ENCODE measurements at regions not wholly inside any gene's neighbourhood (a gene's known extent, or its start where the extent isn't known, plus 50 kb on each side); places are given as distances from the start of the nearest gene placed in this dataset.

GRCh38 chr18:27428120-27428519, 243.0 kb upstream of the CHST9 start:
- intact Hi-C loops (cut with DNase I; ENCODE audit: low total_unique reads), result no loop called here
- TF ChIP-seq CTCF (IDR thresholded peaks at IDR 0.05) (no peak), POLR2A (IDR thresholded peaks at IDR 0.05) (no peak)

GRCh38 chr18:27423581-27423980, 238.5 kb upstream of the CHST9 start:
- intact Hi-C loops (cut with DNase I; ENCODE audit: low total_unique reads), result no loop called here
- DNase-seq, result no peak
- no peaks in the 10 kb centered on the region for H3K4me1 ChIP-seq
- no peaks in the 10 kb centered on the region for H3K36me3 ChIP-seq
- H3K27ac ChIP-seq, result no peak overlapping the region
- H3K9me3 ChIP-seq, result no peaks in the 10 kb centered on the region
- TF ChIP-seq POLR2A (IDR thresholded peaks at IDR 0.05) (no peak), CTCF (IDR thresholded peaks at IDR 0.05) (no peak)
- no peaks in the 10 kb centered on the region for H3K27me3 ChIP-seq
- H3K4me3 ChIP-seq, result no peak overlapping the region

More at GRCh38 chr18:27428120-27428519, 243.0 kb upstream of the CHST9 start:
- DNase-seq, result no peak
- Histone ChIP-seq H3K9me3 (no peaks in the 10 kb centered on the region), H3K4me3 (no peak overlapping the region), H3K4me1 (no peaks in the 10 kb centered on the region), H3K27ac (no peak overlapping the region), H3K36me3 (no peaks in the 10 kb centered on the region), H3K27me3 (no peaks in the 10 kb centered on the region)

GRCh38 chr18:27419646-27420045, 234.5 kb upstream of the CHST9 start:
- Histone ChIP-seq H3K4me3 (no peak overlapping the region), H3K4me1 (no peaks in the 10 kb centered on the region), H3K9me3 (no peaks in the 10 kb centered on the region), H3K36me3 (no peaks in the 10 kb centered on the region), H3K27me3 (no peaks in the 10 kb centered on the region), H3K27ac (no peak overlapping the region)
- TF ChIP-seq POLR2A (IDR thresholded peaks at IDR 0.05) (no peak), CTCF (IDR thresholded peaks at IDR 0.05) (no peak)
- intact Hi-C loops (cut with DNase I; ENCODE audit: low total_unique reads), result no loop called here
- no peak for DNase-seq

- H3K27me3 ChIP-seq, result no peaks in the 10 kb centered on the region
- no peak for DNase-seq
- no peak for TF ChIP-seq CTCF (IDR thresholded peaks at IDR 0.05)
- no peak for TF ChIP-seq POLR2A (IDR thresholded peaks at IDR 0.05)
- no peak overlapping the region for H3K4me3 ChIP-seq
- no peak overlapping the region for H3K27ac ChIP-seq
- peaks cover 0 to 4% of the 10 kb centered on the region in 2 donors for H3K4me1 ChIP-seq
- intact Hi-C loops (cut with DNase I; ENCODE audit: low total_unique reads), result no loop called here
- H3K9me3 ChIP-seq, result no peaks in the 10 kb centered on the region
- H3K36me3 ChIP-seq, result no peaks in the 10 kb centered on the region
These were observed 230.4 kb upstream of the CHST9 start for GRCh38 chr18:27415495-27415894.

GRCh38 chr18:27414682-27415081, 229.6 kb upstream of the CHST9 start:
- H3K27ac ChIP-seq, result no peak overlapping the region
- H3K36me3 ChIP-seq, result no peaks in the 10 kb centered on the region
- DNase-seq, result no peak
- no peaks in the 10 kb centered on the region for H3K9me3 ChIP-seq
- H3K27me3 ChIP-seq, result no peaks in the 10 kb centered on the region
- no peak overlapping the region for H3K4me3 ChIP-seq
- intact Hi-C loops (cut with DNase I; ENCODE audit: low total_unique reads), result no loop called here
- peaks cover 0 to 4% of the 10 kb centered on the region in 2 donors for H3K4me1 ChIP-seq
- no peak for TF ChIP-seq POLR2A (IDR thresholded peaks at IDR 0.05)
- TF ChIP-seq CTCF (IDR thresholded peaks at IDR 0.05), result no peak

All from uterus (tissue), 3 donors.